ENCODE measurements at regions not wholly inside any gene's neighbourhood (a gene's known extent, or its start where the extent isn't known, plus 50 kb on each side); places are given as distances from the start of the nearest gene placed in this dataset.

- TF ChIP-seq CTCF (IDR thresholded peaks at IDR 0.05; ENCODE audit: low read depth, low read length): no peak
- TF ChIP-seq EZH2phosphoT487 (IDR thresholded peaks at IDR 0.05; ENCODE audit: low read depth): no peak
Measured at GRCh38 chr3:106750092-106750491, 627.1 kb upstream of the CCDC54 start.
